HG03442 (cell line): ENCODE measurements at regions not wholly inside any gene's neighbourhood (a gene's known extent, or its start where the extent isn't known, plus 50 kb on each side); places are given as distances from the start of the nearest gene placed in this dataset.
"Not testable (repeated sequence)": the region's sequence is repeated elsewhere in the genome, so short reads cannot be mapped to it uniquely, and the experiment has no call there.

Experiments
- ATAC-seq: cut with Tn5 transposase; IDR thresholded peaks from one replicate; pipeline ENCODE4 v1.9.1; 2021; ENCODE audit warnings: mild to moderate bottlenecking, moderate library complexity; ENCODE audit not compliant: unreplicated experiment

DNA sequence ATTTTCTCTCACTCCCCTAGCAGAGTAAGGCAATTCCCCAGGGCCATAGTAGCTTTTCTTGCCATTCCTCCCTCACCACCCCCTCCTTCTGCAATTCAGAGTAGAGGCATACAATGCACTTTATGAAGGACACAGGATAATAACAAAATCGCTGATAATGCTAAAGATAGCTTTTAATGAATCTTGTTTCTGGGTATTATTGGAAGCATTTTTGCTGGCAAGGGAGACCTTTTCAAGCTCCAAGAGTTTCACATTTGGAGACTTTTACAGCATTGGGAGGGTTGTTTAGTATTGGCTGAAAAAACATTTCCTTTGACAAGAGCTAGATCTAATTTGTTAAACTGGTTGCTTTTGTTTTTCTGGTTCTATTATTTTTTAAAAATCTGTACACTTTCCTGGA lies 573.0 kb upstream of the C16orf82 start:
- no peak for ATAC-seq

DNA sequence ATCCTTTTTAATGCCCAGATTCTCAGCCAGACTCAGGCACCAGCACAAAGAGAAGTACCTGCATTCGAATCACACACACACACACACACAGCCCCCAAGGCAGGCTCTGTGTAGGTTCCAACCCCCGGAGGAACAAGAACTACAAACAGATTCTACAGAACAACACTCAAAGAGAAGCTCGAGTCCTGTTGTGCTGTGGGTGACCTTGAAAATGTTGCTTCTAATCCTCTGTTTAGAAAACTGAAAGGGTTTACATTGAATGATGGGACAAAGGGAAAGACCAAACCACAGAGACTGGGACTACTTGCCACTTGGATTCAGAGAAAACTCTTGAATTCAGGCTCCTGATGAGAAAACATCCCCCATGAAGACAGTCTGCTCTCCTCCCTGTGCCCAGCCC lies 568.8 kb upstream of the C16orf82 start:
- no peak for ATAC-seq

DNA sequence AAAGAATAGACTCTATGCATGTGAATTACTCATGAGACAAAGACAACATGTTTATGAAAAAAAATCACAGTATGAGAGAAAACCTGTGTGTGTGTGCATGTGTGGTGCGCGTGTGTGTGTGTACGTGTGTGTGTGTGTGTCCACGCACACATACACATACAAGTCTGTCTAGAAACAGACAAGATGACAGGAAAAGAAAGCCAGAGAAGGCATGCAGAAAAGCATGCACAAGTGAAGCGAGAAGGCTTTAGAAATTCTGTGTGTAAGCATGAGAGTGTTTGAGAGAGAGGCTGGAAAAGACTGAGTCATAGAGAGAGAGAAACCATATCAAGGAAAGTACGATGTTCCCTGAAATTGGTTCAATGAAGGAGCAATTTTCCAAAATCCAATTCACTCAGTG lies 566.4 kb upstream of the C16orf82 start:
- ATAC-seq = no peak

DNA sequence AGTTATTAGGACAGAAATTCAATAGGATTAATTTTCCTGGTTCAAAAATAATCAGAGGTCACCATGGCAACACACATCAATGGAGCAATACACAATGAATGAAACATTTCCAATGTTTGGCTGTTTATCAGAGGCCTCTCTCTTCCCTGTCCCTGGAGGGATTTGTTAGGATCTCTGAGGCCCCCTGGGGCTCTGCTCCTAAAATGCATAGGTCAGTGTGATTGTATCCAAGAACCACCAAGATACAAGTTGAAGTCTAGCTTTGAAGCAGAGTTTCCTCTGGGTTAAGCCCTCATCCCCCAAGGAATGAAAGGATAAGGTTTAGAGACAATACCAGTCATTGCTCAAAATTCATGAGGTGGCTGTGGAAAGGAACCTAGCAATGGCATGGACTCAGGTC lies 561.2 kb upstream of the C16orf82 start:
- no peak for ATAC-seq

DNA sequence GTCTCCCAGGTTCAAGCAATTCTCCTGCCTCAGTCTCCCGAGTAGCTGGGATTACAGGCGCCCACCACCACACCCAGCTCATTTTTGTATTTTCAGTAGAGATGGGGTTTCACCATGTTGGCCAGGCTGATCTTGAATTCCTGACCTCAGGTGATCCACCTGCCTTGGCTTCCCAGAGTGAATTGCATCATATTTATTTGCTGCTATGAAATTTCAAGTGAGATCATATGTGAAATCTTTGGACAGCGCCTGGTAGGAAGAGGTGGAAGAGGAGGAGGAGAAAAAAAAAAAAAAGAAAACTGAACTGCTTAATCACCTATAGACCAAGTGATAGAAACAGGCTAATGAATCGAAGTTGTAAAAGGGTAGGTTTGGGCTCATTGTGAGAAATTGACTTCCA lies 557.8 kb upstream of the C16orf82 start:
- not testable (repeated sequence) for ATAC-seq

DNA sequence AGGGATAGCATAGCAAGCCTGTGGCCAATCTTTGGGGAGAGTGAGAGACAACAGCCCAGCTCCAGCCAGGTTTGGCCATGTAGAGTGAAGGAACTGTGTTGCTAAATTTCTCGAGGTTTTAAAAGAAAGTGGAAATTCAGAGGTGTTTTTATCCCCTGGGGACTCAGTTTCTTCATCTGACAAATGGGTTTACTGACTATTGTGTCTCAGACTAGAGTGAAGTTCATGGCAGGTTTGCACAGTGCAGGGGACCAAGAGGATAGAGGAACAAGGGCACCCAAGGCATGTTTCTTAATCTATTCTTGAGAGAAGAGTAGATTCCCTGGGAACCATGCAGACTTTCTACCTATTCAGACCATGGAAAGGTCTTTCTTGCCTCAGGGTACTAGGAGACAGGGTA lies 555.8 kb upstream of the C16orf82 start:
- no peak for ATAC-seq

DNA sequence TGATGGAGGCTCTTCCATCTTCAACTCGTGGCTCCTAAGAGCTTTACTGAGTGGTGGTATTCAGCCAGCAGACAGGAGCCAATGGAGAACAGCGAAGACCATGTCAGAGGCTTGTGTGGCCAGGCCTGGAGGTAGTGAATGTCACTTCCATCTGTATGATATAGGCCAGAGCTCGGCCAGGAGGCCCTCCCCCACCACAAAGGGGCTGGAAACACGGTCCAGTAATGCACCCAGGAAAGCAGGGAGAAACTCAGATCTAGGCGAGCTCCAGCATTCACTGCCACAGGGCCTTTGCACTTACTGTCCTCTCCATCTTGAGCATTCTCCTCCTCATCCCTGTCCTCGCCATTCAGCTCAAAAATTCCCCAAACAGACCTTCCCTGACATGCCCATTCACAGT lies 555.3 kb upstream of the C16orf82 start:
- no peak for ATAC-seq

DNA sequence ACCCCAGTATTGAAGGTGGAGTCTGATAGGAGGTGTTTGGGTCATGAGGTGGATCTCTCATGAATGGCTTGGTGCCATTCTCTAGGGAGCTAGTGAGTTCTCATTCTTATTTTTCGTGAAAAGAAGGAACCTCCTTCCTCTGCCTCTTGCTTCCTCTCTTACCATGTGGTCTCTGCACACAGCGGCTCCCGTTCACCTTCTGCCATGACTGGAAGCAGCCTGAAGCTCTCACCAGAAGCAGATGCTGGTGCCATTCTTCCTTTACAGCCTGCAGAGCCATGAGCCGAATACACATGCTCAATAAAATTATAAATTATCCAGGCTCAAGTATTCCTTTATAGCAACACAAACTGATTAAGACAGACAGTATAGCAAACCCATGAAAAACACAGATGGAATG lies 545.1 kb upstream of the C16orf82 start:
- ATAC-seq = no peak

DNA sequence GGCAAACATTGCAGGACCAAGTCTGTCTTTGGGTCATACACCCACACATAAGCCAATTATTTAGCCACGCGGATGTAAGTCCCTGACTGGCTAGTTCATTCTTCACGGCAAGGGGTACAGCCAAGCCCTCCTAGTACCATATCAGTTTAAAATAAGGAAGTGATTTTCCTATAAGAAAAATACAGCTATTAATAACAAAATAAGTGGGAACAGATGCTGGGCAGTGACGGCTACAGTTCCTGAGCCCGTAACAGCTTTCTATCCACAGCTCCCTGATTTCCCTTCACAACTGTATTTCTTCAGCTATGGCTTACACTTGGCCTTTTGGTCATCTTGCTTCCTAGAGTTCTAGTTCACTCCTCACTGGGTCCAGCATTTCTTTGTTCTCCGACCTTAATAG lies 542.4 kb upstream of the C16orf82 start:
- no peak for ATAC-seq

DNA sequence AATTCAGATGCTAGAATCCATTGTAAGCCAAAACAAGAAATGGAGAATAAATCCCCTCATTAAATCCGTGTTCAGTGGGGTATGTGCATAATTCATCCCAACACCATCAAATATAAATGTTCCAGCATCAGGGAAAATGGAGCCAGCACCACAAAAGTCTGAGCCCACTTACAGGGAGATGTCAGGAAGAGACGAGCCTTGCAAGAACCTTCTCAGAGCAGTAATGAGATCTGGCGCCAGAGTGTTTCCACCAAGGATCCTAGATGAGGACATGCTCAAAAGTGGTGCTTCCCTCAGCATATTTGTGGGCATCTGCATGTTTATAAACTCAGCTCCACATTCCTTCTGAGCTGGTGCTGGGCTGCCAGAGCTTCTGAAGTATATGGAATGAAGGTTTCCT lies 541.9 kb upstream of the C16orf82 start:
- ATAC-seq = no peak

DNA sequence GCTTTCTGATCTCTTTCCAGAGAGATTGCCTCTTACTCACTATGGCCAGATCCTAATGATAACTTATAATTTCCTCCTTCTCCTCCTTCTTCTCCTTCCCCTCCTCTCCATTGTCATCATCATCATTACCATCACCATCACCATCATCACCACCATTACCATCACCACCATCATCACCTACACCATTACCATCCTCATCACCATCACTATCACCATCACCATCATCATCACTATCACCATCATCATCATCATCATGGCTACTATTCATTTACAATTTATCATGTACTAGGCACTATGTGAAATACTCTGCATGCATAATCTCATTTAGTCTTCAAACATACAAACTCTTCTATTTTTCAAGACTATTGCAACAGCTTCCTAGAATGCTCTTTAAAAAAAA lies 540.9 kb upstream of the C16orf82 start:
- ATAC-seq = no peak

DNA sequence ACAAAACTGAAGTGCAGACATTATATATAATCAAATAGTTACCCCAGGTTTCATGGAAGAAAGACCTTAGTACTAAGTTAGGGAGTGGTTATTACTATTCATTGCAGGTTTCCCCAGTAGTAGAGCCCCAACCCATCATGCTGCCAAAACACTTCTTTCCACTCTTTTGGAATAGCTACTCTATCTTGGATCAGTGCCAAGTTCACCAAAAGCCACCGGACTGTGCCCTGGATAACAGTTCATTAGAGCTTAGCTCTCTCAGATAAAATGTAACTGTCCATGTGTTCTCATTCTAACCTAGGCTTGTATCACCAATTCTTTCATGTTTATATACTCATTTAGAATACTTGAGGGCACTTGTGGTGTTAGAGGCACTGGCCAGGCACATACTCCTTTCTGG lies 540.1 kb upstream of the C16orf82 start:
- ATAC-seq = no peak

DNA sequence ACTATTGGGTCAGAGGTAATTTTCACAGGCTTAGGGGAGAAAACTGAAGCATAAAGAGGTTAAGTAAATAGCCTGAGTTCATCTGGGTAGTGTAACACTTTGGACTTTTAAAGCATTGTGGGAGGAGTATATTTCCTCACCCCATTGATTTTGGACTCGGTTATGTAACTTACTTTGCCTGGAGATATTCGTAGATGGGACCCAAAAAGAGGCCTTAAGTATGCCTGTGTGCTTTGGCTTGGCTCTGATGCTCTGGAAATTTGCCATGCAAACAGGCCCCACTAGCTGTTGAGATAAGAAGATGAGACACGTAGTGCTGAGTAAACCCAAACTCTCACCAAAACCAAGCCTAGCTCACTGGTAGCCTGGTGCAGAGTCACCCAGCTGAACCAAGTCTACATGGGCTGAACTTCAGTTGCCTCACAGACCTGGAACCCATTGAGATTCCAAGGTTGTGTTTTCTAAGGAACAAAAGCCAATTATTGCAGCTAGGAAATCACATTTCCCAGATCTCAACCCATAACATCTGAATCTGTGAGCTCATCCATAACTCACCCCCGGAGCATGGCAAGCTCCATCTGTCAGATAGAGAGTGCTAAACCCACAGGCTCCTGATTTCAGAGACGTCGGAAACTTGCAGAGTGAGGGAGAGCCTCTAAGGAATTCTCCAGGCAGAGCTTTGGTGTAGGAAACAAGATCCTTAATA lies 536.0 kb upstream of the C16orf82 start:
- no peak for ATAC-seq

DNA sequence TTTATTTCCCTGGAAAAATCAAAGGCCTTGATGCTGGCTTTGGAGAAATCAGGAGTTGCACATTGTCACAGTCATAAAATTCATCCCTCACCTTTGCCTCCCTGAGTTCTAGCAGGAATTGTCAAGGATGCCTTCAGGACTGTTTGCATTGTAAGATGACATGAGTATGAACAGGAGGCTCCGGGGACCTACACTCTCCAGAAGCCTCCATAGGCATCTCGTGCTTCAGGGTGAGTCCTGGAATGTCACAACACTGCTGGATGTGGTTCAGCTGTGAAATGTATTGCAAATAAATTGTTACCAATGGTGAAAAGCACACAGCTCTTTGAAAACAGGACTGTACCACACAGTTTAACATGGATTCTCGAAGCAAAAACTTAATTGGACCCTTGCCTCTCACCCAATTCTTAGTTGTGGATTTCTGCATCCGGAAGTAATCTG lies 535.4 kb upstream of the C16orf82 start:
- ATAC-seq = no peak

DNA sequence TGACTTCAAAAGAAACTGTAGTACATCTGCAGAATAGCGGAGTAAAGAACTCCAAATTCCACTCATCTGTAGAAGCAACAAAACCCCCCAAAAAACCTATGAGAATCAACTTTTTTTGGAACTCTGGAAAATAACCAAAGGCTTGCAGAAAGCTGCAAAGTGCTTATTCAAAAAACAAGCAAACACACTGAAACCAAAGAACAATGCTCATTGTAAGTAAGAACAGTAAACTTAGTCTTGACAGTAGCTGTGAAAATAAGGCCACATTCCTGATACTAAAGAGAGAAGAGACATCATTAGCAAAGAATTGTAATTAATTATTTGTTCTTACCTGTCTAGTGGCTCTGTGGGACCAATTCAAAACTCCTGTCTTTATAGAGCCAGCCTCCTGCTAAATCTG lies 534.3 kb upstream of the C16orf82 start:
- ATAC-seq = no peak

DNA sequence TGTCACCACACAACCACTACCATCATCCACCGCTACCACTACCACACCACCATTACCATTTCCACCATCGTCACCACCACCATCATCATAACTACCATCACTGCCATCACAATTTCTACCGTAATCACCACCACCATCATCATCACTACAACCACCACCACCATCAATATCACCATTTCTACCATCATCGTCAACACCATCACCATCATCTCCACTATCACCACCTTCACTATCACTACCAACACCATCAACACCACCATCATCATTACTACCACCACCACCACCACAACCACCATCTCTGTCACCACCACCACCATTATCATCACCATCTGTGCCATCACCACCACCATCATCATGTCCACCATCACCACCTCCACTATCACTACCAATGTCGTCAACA lies 524.5 kb upstream of the C16orf82 start:
- no peak for ATAC-seq

DNA sequence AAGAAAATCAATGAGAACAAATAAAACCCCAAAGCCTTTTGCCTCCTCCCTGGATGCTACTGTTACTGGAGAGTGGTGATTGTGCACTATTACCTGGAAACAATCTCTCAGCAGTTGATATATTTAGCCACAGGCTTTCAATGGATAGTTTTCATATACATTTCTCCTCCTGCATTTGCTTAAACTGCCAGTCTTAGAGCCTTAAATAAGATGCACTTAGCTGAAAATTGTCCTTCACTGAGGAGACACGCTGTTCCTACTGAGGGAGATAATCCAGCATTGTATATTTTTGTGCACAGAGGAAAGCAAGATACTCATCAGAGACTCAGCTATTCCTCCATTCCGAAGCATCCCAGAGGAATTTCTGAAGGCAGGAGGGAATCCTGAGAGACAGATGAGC lies 520.2 kb upstream of the C16orf82 start:
- no peak for ATAC-seq

DNA sequence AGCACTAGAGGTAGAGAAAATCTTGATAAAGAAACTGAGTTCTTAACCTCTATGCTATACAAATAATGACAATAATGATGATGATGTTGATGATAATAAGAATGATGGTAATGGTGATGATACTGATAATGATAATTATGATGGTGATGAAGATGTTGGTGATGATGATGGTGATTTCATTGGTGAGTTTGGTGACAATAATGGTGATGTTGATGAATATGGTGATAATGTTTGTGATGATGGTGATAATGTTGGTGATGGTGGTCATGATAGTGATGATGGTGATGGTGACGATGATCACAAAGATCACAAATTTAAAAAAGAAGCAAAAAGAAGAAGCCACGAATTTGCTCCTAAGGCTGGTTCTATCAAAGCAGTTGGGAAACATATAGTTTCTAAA lies 519.0 kb upstream of the C16orf82 start:
- no peak for ATAC-seq

DNA sequence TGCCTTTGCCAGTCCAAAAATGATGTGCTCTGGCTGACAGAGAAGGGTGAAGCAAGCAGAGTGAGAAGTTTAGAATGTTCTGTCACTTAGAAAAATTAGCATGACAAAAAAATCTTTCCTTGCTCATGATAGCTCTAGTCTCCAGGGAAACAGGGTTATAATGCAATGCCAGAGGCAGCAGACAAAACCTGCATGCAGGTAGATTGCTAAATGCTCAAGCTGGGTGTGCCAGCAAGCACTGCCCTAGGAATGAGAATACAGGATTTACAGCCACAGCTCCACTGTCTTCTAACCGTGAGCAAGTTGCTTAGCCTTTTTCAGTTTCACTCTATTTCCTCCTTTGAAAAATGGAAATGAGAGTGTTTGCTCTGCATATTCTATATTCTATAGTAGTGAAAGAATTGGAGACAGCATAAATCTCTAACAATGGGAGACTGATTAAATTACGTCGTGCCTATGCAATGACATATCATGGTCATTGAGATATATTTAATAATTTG lies 516.6 kb upstream of the C16orf82 start:
- ATAC-seq = no peak

DNA sequence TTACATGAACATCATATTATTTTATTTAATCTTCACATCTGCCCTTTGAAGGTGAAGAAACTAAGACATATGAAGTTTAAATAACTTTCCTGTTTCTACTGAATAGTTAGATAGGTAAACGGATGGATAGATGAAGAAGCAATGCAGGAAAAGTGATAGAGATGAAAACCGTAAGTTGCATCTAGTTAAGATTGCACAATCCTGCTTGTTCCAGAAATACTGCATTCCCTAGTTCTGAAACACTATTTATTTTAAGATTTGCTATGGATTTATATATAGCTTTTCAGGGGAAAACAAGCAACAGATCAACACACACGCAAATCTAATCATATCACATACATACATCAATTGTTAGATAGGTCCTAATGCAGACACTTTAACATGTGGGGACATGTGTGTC lies 512.7 kb upstream of the C16orf82 start:
- no peak for ATAC-seq

DNA sequence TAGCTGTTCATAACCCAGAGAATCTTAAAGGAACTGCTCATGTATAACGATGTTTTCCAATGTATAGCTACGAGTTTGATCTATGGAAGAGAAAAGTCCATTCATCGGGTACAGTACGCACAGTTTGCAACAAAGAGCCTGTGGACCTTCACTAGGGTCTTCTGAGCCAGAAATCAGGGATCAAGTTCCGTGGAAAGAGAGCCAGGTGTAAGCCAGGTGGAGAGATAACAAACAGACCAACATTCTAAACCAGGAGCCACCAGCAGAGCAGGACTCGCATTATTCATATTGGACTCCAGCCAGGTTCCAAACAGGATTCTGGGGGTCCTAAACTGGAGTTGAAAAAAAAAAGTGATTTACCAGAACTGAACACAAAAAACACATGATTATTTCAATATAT lies 505.4 kb upstream of the C16orf82 start:
- no peak for ATAC-seq

DNA sequence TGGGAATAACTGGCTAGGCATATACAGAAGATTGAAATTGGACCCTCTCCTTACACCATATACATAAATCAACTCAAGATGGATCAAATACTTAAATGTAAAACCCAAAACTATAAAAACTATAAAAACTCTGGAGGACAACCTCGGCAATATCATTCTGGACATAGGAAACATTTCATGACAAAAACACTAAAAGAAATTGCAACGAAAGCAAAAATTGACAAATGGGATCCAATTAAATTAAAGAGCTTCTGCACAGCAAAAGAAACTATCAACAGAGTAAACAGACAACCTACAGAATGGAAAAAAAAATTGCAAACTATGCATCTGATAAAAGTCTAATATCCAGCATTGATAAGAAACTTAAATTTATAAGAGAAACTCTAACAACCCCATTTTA lies 503.7 kb upstream of the C16orf82 start:
- ATAC-seq = no peak

DNA sequence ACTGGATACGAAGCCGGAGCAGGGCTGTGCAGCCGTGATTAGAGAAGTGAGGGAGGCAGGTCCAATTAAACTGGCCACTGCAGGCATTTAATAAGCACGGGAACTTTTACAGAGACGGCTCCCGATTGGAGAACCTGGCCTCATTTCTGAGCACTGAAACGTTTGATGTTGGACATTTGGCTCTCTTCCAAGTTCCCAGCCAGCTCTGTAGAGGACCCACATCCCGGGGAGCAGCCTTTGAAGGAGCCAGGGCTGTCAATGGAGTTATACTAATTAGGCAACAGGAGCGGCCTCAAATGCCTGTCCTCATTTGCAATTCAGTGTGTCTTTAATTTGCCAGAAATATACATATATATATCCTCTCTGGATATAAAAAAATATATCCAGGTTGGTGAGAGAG lies 499.4 kb upstream of the C16orf82 start:
- ATAC-seq = no peak
